SK-N-SH treated with all-trans-retinoic acid at 6 μM for 48 hours (cell line): ENCODE measurements at regions not wholly inside any gene's neighbourhood (a gene's known extent, or its start where the extent isn't known, plus 50 kb on each side); places are given as distances from the start of the nearest gene placed in this dataset.

Source experiments
- ATAC-seq: fragments of 200-7000 bp; cut with Tn5 transposase; 3 replicates; pipeline ENCODE4 v1.9.1; 2020; ENCODE audit warnings: mild to moderate bottlenecking, moderate library complexity
- ARNTL ChIP-seq: fragments of 450-650 bp; formaldehyde crosslinking; IDR thresholded peaks from 2 replicates; pipeline ENCODE4 v1.5.0; 2020; ENCODE audit warnings: low read depth, mild to moderate bottlenecking, moderate library complexity, borderline replicate concordance
- BACH2 ChIP-seq: fragments of 250-450 bp; sonication (Bioruptor Pico); IDR thresholded peaks from 2 replicates; pipeline ENCODE4 v1.9.0; 2021; ENCODE audit warnings: mild to moderate bottlenecking, borderline replicate concordance
- CSDC2 ChIP-seq: fragments of 250-450 bp; sonication (Bioruptor Pico); IDR thresholded peaks from 2 replicates; pipeline ENCODE4 v1.5.0; 2020; ENCODE audit warnings: mild to moderate bottlenecking, moderate library complexity
- ESRRG ChIP-seq: fragments of 250-450 bp; sonication (Bioruptor Pico); IDR thresholded peaks from 2 replicates; pipeline ENCODE4 v1.6.1; 2021; ENCODE audit warnings: mild to moderate bottlenecking
- GLIS3 ChIP-seq: fragments of 250-450 bp; sonication (Bioruptor Pico); IDR thresholded peaks from 2 replicates; pipeline ENCODE4 v1.5.0; 2020; ENCODE audit warnings: mild to moderate bottlenecking, moderate library complexity
- ISL1 ChIP-seq: fragments of 250-450 bp; sonication (Bioruptor Pico); IDR thresholded peaks from 2 replicates; pipeline ENCODE4 v2.1.2; 2022; ENCODE audit warnings: mild to moderate bottlenecking, moderate library complexity
- OSR1 ChIP-seq: fragments of 250-450 bp; sonication (Bioruptor Pico); IDR thresholded peaks from 2 replicates; pipeline ENCODE4 v1.8.0; 2022; ENCODE audit warnings: moderate library complexity, mild to moderate bottlenecking, inconsistent platforms
- PPARA ChIP-seq: fragments of 250-450 bp; sonication (Bioruptor Pico); IDR thresholded peaks from 2 replicates; pipeline ENCODE4 v1.5.0; 2020; ENCODE audit warnings: mild to moderate bottlenecking, borderline replicate concordance
- RARB ChIP-seq: fragments of 250-450 bp; sonication (Bioruptor Pico); IDR thresholded peaks from 2 replicates; pipeline ENCODE4 v1.8.0; 2021; ENCODE audit warnings: mild to moderate bottlenecking, moderate library complexity
- SNAI2 ChIP-seq: fragments of 250-450 bp; sonication (Bioruptor Pico); IDR thresholded peaks from 2 replicates; pipeline ENCODE4 v1.5.0; 2020; ENCODE audit warnings: mild to moderate bottlenecking, moderate library complexity
- TCF4 ChIP-seq: fragments of 250-450 bp; sonication (Bioruptor Pico); IDR thresholded peaks from 2 replicates; pipeline ENCODE4 v1.8.0; 2021; ENCODE audit warnings: mild to moderate bottlenecking, moderate library complexity, borderline replicate concordance
- TOX ChIP-seq: fragments of 250-450 bp; sonication (Bioruptor Pico); IDR thresholded peaks from 2 replicates; pipeline ENCODE4 v1.8.0; 2021; ENCODE audit warnings: mild to moderate bottlenecking, moderate library complexity, borderline replicate concordance
- ZC3H10 ChIP-seq: fragments of 250-450 bp; sonication (Bioruptor Pico); IDR thresholded peaks from 2 replicates; pipeline ENCODE4 v1.5.1; 2021; ENCODE audit warnings: mild to moderate bottlenecking, moderate library complexity
- ZFP3 ChIP-seq: fragments of 250-450 bp; sonication (Bioruptor Pico); IDR thresholded peaks from 2 replicates; pipeline ENCODE4 v1.5.0; 2020; ENCODE audit warnings: mild to moderate bottlenecking, moderate library complexity
- ZFP30 ChIP-seq: fragments of 450-650 bp; formaldehyde crosslinking; IDR thresholded peaks from 2 replicates; pipeline ENCODE4 v1.5.0; 2022; ENCODE audit warnings: mild to moderate bottlenecking, moderate library complexity
- ZNF565 ChIP-seq: fragments of 450-650 bp; formaldehyde crosslinking; conservative IDR thresholded peaks from 2 replicates; pipeline ENCODE4 v1.5.0; 2020; ENCODE audit warnings: low read depth, mild to moderate bottlenecking, moderate library complexity
- ZNF70 ChIP-seq: fragments of 450-650 bp; formaldehyde crosslinking; IDR thresholded peaks from 2 replicates; pipeline ENCODE4 v1.5.0; 2020; ENCODE audit warnings: mild to moderate bottlenecking, moderate library complexity
- ZNF8 ChIP-seq: fragments of 450-650 bp; formaldehyde crosslinking; IDR thresholded peaks from 2 replicates; pipeline ENCODE4 v1.5.0; 2020; ENCODE audit warnings: mild to moderate bottlenecking, moderate library complexity
- TF ChIP-seq, protein P1 (sequence below): fragments of 250-450 bp; sonication (Bioruptor Pico); IDR thresholded peaks from 2 replicates; pipeline ENCODE4 v1.5.1; 2021; ENCODE audit warnings: mild to moderate bottlenecking, moderate library complexity
- TF ChIP-seq, protein P2 (sequence below): fragments of 250-450 bp; sonication (Bioruptor Pico); IDR thresholded peaks from 2 replicates; pipeline ENCODE4 v1.8.0; 2020; ENCODE audit warnings: mild to moderate bottlenecking, moderate library complexity, borderline replicate concordance
- TF ChIP-seq, protein P3 (sequence below): fragments of 250-450 bp; sonication (Bioruptor Pico); IDR thresholded peaks from 2 replicates; pipeline ENCODE4 v1.5.1; 2020; ENCODE audit warnings: low read depth, mild to moderate bottlenecking, moderate library complexity
- TF ChIP-seq, protein P4 (sequence below): fragments of 250-450 bp; sonication (Bioruptor Pico); IDR thresholded peaks from 2 replicates; pipeline ENCODE4 v1.5.0; 2020; ENCODE audit warnings: mild to moderate bottlenecking, moderate library complexity

- no peak for ATAC-seq
- TF ChIP-seq TOX (CRISPR knock-in tag) (no peak), ISL1 (CRISPR knock-in tag) (0 out of 2 replicates have a peak, but pooled peaks have one; percentile 20)
- TF ChIP-seq, protein P1, sequence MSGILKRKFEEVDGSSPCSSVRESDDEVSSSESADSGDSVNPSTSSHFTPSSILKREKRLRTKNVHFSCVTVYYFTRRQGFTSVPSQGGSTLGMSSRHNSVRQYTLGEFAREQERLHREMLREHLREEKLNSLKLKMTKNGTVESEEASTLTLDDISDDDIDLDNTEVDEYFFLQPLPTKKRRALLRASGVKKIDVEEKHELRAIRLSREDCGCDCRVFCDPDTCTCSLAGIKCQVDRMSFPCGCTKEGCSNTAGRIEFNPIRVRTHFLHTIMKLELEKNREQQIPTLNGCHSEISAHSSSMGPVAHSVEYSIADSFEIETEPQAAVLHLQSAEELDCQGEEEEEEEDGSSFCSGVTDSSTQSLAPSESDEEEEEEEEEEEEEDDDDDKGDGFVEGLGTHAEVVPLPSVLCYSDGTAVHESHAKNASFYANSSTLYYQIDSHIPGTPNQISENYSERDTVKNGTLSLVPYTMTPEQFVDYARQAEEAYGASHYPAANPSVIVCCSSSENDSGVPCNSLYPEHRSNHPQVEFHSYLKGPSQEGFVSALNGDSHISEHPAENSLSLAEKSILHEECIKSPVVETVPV = no peak
These were observed 590.2 kb upstream of the LRRC4C start for GRCh38 chr11:42049650-42050049.

- TF ChIP-seq OSR1 (CRISPR knock-in tag) (no peak), ZNF565 (no peak), ZFP3 (CRISPR knock-in tag) (no peak), ESRRG (CRISPR knock-in tag) (no peak), GLIS3 (CRISPR knock-in tag) (no peak), ZC3H10 (CRISPR knock-in tag) (no peak), BACH2 (CRISPR knock-in tag) (no peak), CSDC2 (CRISPR knock-in tag) (no peak), ARNTL (CRISPR knock-in tag) (no peak), TOX (CRISPR knock-in tag) (no peak), ZNF8 (CRISPR knock-in tag) (no peak)
- TF ChIP-seq, protein P2, sequence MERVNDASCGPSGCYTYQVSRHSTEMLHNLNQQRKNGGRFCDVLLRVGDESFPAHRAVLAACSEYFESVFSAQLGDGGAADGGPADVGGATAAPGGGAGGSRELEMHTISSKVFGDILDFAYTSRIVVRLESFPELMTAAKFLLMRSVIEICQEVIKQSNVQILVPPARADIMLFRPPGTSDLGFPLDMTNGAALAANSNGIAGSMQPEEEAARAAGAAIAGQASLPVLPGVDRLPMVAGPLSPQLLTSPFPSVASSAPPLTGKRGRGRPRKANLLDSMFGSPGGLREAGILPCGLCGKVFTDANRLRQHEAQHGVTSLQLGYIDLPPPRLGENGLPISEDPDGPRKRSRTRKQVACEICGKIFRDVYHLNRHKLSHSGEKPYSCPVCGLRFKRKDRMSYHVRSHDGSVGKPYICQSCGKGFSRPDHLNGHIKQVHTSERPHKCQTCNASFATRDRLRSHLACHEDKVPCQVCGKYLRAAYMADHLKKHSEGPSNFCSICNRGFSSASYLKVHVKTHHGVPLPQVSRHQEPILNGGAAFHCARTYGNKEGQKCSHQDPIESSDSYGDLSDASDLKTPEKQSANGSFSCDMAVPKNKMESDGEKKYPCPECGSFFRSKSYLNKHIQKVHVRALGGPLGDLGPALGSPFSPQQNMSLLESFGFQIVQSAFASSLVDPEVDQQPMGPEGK = no peak
- ATAC-seq = no peak
These were observed 595.0 kb upstream of the LRRC4C start for GRCh38 chr11:42054351-42054900.

GRCh38 chr11:42055606-42056005 is 596.2 kb upstream of the LRRC4C start:
- no peak for ATAC-seq
- TF ChIP-seq CSDC2 (CRISPR knock-in tag) (no peak), TCF4 (CRISPR knock-in tag) (no peak), ZFP3 (CRISPR knock-in tag) (no peak), ZNF70 (CRISPR knock-in tag) (no peak), ZNF8 (CRISPR knock-in tag) (no peak), ISL1 (CRISPR knock-in tag) (no peak), ZFP30 (CRISPR knock-in tag) (no peak), SNAI2 (no peak), ARNTL (CRISPR knock-in tag) (no peak), GLIS3 (CRISPR knock-in tag) (no peak), ESRRG (CRISPR knock-in tag) (no peak), ZNF565 (no peak), PPARA (no peak), RARB (CRISPR knock-in tag) (no peak), ZC3H10 (CRISPR knock-in tag) (no peak)
- TF ChIP-seq, protein P1 = no peak
- TF ChIP-seq, protein P2 = no peak
- TF ChIP-seq, protein P3, sequence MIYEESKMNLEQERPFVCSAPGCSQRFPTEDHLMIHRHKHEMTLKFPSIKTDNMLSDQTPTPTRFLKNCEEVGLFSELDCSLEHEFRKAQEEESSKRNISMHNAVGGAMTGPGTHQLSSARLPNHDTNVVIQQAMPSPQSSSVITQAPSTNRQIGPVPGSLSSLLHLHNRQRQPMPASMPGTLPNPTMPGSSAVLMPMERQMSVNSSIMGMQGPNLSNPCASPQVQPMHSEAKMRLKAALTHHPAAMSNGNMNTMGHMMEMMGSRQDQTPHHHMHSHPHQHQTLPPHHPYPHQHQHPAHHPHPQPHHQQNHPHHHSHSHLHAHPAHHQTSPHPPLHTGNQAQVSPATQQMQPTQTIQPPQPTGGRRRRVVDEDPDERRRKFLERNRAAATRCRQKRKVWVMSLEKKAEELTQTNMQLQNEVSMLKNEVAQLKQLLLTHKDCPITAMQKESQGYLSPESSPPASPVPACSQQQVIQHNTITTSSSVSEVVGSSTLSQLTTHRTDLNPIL = no peak
- TF ChIP-seq, all 23 proteins: peak for 0

DNA sequence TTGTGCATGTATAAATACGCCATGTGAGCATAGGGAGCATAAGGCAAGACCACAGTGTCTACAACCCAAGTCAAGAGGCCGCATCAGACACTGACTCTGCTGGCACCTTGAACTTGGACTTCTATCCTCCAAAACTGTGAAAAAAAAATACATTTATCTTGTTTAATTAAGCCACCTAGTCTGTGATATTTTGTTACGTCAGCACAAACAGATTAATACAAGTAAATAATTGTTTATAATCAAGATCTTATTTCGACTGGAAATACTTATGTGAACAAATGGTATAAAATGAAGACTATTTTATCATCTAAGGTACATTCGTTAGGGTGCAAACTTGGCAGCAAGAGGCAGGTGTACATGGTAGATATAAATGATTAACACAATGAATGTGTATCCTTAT is 599.3 kb upstream of the LRRC4C start:
- ATAC-seq = no peak
- TF ChIP-seq BACH2 (CRISPR knock-in tag) (no peak), TCF4 (CRISPR knock-in tag) (no peak), ISL1 (CRISPR knock-in tag) (no peak), ZC3H10 (CRISPR knock-in tag) (no peak), GLIS3 (CRISPR knock-in tag) (no peak), ZFP30 (CRISPR knock-in tag) (no peak), ESRRG (CRISPR knock-in tag) (no peak), ZNF8 (CRISPR knock-in tag) (no peak), PPARA (no peak), ZNF70 (CRISPR knock-in tag) (no peak), RARB (CRISPR knock-in tag) (no peak), ZFP3 (CRISPR knock-in tag) (no peak), SNAI2 (no peak)
- TF ChIP-seq, protein P4, sequence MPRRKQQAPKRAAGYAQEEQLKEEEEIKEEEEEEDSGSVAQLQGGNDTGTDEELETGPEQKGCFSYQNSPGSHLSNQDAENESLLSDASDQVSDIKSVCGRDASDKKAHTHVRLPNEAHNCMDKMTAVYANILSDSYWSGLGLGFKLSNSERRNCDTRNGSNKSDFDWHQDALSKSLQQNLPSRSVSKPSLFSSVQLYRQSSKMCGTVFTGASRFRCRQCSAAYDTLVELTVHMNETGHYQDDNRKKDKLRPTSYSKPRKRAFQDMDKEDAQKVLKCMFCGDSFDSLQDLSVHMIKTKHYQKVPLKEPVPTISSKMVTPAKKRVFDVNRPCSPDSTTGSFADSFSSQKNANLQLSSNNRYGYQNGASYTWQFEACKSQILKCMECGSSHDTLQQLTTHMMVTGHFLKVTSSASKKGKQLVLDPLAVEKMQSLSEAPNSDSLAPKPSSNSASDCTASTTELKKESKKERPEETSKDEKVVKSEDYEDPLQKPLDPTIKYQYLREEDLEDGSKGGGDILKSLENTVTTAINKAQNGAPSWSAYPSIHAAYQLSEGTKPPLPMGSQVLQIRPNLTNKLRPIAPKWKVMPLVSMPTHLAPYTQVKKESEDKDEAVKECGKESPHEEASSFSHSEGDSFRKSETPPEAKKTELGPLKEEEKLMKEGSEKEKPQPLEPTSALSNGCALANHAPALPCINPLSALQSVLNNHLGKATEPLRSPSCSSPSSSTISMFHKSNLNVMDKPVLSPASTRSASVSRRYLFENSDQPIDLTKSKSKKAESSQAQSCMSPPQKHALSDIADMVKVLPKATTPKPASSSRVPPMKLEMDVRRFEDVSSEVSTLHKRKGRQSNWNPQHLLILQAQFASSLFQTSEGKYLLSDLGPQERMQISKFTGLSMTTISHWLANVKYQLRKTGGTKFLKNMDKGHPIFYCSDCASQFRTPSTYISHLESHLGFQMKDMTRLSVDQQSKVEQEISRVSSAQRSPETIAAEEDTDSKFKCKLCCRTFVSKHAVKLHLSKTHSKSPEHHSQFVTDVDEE (CRISPR knock-in tag) = no peak
- TF ChIP-seq, protein P2 = no peak
